ENCODE measurements at regions not wholly inside any gene's neighbourhood (a gene's known extent, or its start where the extent isn't known, plus 50 kb on each side); places are given as distances from the start of the nearest gene placed in this dataset.
A peak's percentile ranks its signal among the peaks of the same experiment; 100 is the strongest.
"Not testable (repeated sequence)": the region's sequence is repeated elsewhere in the genome, so short reads cannot be mapped to it uniquely, and the experiment has no call there.

GRCh38 chr12:118537481-118537917 lies 161.1 kb downstream of the SUDS3 start:
- Histone ChIP-seq H3K36me3 (ENCODE audit: insufficient read depth, low read length) (no peaks in the 10 kb centered on the region), H3K9ac (ENCODE audit: low read depth, low read length) (peak overlapping the region; percentile 33), H3K9me3 (ENCODE audit: insufficient read depth, low read depth, low read length) (no peaks in the 10 kb centered on the region), H3K27me3 (ENCODE audit: insufficient read depth, low read length) (no peaks in the 10 kb centered on the region), H3K27ac (ENCODE audit: low read depth, low read length) (peak overlapping the region; percentile 97), H3K4me3 (ENCODE audit: low read length) (no peak overlapping the region), H3K4me1 (ENCODE audit: insufficient read depth, low read length) (peaks cover 19% of the 10 kb centered on the region)
- 61% methylated on average over 10 of the region's 10 CpGs for WGBS

GRCh38 chr12:118541071-118541470 lies 164.7 kb downstream of the SUDS3 start:
- 95% methylated on average over 3 of the region's 3 CpGs for WGBS

GRCh38 chr12:118541934-118542333 lies 165.6 kb downstream of the SUDS3 start:
- Histone ChIP-seq H3K27me3 (ENCODE audit: insufficient read depth, low read length) (no peaks in the 10 kb centered on the region), H3K9me3 (ENCODE audit: insufficient read depth, low read depth, low read length) (no peaks in the 10 kb centered on the region), H3K4me1 (ENCODE audit: insufficient read depth, low read length) (peaks cover 11% of the 10 kb centered on the region), H3K4me3 (ENCODE audit: low read length) (no peak overlapping the region), H3K36me3 (ENCODE audit: insufficient read depth, low read length) (no peaks in the 10 kb centered on the region), H3K27ac (ENCODE audit: low read depth, low read length) (no peak overlapping the region), H3K9ac (ENCODE audit: low read depth, low read length) (no peak overlapping the region)
- 91% methylated on average over 5 of the region's 6 CpGs for WGBS

More at GRCh38 chr12:118541071-118541470, 164.7 kb downstream of the SUDS3 start:
- Histone ChIP-seq H3K27ac (ENCODE audit: low read depth, low read length) (no peak overlapping the region), H3K9ac (ENCODE audit: low read depth, low read length) (no peak overlapping the region), H3K4me1 (ENCODE audit: insufficient read depth, low read length) (peaks cover 18% of the 10 kb centered on the region), H3K27me3 (ENCODE audit: insufficient read depth, low read length) (no peaks in the 10 kb centered on the region), H3K36me3 (ENCODE audit: insufficient read depth, low read length) (no peaks in the 10 kb centered on the region), H3K9me3 (ENCODE audit: insufficient read depth, low read depth, low read length) (no peaks in the 10 kb centered on the region), H3K4me3 (ENCODE audit: low read length) (no peak overlapping the region)

DNA sequence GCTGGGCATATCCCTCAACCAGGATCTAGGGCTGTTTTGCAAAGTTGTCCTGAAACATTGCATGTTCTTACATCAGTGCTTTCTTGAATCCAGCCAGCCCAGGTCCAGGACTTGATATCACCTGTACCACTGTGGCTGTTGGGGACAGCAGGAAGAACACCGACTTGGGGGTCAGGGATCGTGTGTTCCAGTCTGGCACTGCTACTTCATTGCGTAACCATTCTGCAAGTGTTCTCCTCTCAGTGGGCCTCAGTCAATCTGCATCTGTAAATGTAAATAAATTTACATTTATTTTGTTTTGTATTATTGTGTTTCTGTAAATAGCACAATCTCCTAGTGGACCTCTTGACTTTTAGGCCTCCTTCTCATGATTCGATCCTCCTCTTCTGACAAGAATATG lies 167.3 kb downstream of the SUDS3 start:
- H3K9ac ChIP-seq (ENCODE audit: low read depth, low read length) = no peak overlapping the region
- no peak overlapping the region for H3K27ac ChIP-seq (ENCODE audit: low read depth, low read length)
- no peak overlapping the region for H3K4me3 ChIP-seq (ENCODE audit: low read length)
- no peaks in the 10 kb centered on the region for H3K27me3 ChIP-seq (ENCODE audit: insufficient read depth, low read length)
- no peaks in the 10 kb centered on the region for H3K36me3 ChIP-seq (ENCODE audit: insufficient read depth, low read length)
- 95% methylated on average over 4 of the region's 4 CpGs for WGBS
- H3K9me3 ChIP-seq (ENCODE audit: insufficient read depth, low read depth, low read length) = no peaks in the 10 kb centered on the region
- H3K4me1 ChIP-seq (ENCODE audit: insufficient read depth, low read length) = no peaks in the 10 kb centered on the region; the same call in 1 of the 2 replicates

- Histone ChIP-seq H3K27me3 (ENCODE audit: insufficient read depth, low read length) (no peaks in the 10 kb centered on the region), H3K9ac (ENCODE audit: low read depth, low read length) (no peak overlapping the region), H3K4me1 (ENCODE audit: insufficient read depth, low read length) (no peaks in the 10 kb centered on the region), H3K27ac (ENCODE audit: low read depth, low read length) (no peak overlapping the region), H3K9me3 (ENCODE audit: insufficient read depth, low read depth, low read length) (no peaks in the 10 kb centered on the region), H3K36me3 (ENCODE audit: insufficient read depth, low read length) (no peaks in the 10 kb centered on the region), H3K4me3 (ENCODE audit: low read length) (no peak overlapping the region)
- 92% methylated on average over 1 of the region's 1 CpG for WGBS
Observed at GRCh38 chr12:118544569-118544968, 168.2 kb downstream of the SUDS3 start.

DNA sequence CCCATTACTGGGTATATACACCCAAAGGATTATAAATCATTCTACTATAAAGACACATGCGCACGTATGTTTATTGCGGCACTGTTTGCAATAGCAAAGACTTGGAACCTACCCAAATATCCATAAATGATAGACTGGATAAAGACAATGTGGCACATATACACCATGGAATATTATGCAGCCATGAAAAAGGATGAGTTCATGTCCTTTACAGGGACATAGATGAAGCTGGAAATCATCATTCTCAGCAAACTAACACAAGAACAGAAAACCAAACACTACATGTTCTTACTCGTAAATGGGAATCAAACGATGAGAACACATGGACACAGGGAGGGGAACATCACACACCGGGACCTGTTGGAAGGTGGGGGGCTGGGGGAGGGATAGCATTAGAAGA lies 171.3 kb downstream of the SUDS3 start:
- not testable (repeated sequence) for H3K36me3 ChIP-seq (ENCODE audit: insufficient read depth, low read length); H3K9me3 ChIP-seq (ENCODE audit: insufficient read depth, low read depth, low read length); H3K27ac ChIP-seq (ENCODE audit: low read depth, low read length); H3K4me1 ChIP-seq (ENCODE audit: insufficient read depth, low read length); H3K9ac ChIP-seq (ENCODE audit: low read depth, low read length); H3K27me3 ChIP-seq (ENCODE audit: insufficient read depth, low read length); H3K4me3 ChIP-seq (ENCODE audit: low read length)
- WGBS = 94% methylated on average over 6 of the region's 6 CpGs

- Histone ChIP-seq H3K27me3 (ENCODE audit: insufficient read depth, low read length) (no peaks in the 10 kb centered on the region), H3K36me3 (ENCODE audit: insufficient read depth, low read length) (no peaks in the 10 kb centered on the region)
- 93% methylated on average over 4 of the region's 4 CpGs for WGBS
Observed at GRCh38 chr12:118548887-118549509, 172.6 kb downstream of the SUDS3 start.

DNA sequence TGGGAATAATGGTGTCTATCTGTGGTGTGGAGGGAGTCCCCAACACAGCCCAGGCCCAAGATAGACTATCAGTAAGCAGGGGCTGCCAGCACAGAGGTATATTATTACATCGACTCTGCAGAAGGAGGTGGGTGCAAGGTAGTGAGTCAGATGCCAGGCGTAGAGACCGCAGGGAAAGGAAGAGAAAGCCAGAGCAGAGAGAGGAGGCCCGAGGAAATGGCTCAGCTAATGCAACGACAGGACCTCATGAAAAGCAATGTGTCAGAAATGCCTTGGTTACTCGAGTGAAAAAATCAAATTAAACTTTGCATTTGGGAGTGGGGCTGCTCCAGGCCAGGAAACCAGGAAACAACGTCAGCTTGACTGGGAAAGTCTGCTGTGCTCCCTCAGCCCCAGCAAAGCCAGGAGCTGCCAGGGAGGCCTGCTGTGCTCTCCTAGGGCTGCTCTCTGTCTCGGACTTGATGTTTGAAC lies 173.2 kb downstream of the SUDS3 start:
- Histone ChIP-seq H3K9ac (ENCODE audit: low read depth, low read length) (no peak overlapping the region), H3K27me3 (ENCODE audit: insufficient read depth, low read length) (no peaks in the 10 kb centered on the region), H3K4me3 (ENCODE audit: low read length) (no peak overlapping the region), H3K9me3 (ENCODE audit: insufficient read depth, low read depth, low read length) (no peaks in the 10 kb centered on the region), H3K36me3 (ENCODE audit: insufficient read depth, low read length) (no peaks in the 10 kb centered on the region), H3K4me1 (ENCODE audit: insufficient read depth, low read length) (peaks cover 7% of the 10 kb centered on the region; the same call in 1 of the 2 replicates), H3K27ac (ENCODE audit: low read depth, low read length) (no peak overlapping the region)
- 83% methylated on average over 8 of the region's 8 CpGs for WGBS

More at GRCh38 chr12:118548887-118549509, 172.6 kb downstream of the SUDS3 start:
- Histone ChIP-seq H3K9me3 (ENCODE audit: insufficient read depth, low read depth, low read length) (no peaks in the 10 kb centered on the region), H3K4me3 (ENCODE audit: low read length) (no peak overlapping the region), H3K9ac (ENCODE audit: low read depth, low read length) (no peak overlapping the region), H3K27ac (ENCODE audit: low read depth, low read length) (no peak overlapping the region), H3K4me1 (ENCODE audit: insufficient read depth, low read length) (peaks cover 2% of the 10 kb centered on the region; the same call in 1 of the 2 replicates)

DNA sequence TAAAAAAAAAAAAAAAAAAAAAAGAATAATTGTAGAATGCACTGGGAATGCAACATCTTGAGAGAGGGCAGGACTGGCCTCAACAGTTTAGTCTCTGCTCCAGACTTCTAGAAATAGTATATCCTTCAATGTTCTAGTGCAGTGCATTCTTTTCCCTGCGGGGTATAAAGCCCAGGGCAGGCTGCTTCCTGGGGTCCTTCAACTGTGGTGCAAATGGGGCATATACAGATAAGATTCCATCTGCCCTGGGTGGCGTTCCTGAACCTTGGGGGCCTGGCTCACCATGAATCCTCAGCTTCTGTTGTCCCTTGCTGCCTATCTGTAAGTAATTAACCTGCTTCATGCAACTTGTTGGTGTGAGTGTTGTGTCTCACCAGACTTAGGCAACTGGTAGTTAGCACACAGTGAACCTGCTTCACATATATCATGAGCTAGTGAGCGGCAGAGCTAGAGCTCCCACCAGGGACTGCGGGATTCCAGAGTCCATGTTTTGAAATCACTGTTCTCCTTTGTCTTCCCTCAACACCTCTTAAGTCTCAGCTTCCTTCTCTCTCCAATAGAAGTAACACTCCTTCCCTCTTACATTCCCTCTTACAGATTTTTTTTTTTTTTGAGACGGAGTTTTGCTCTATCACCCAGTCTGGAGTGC lies 177.6 kb downstream of the SUDS3 start:
- Histone ChIP-seq H3K9ac (ENCODE audit: low read depth, low read length) (no peak overlapping the region), H3K9me3 (ENCODE audit: insufficient read depth, low read depth, low read length) (no peaks in the 10 kb centered on the region), H3K27me3 (ENCODE audit: insufficient read depth, low read length) (no peaks in the 10 kb centered on the region), H3K4me3 (ENCODE audit: low read length) (no peak overlapping the region), H3K4me1 (ENCODE audit: insufficient read depth, low read length) (peaks cover 7% of the 10 kb centered on the region; the same call in 1 of the 2 replicates), H3K27ac (ENCODE audit: low read depth, low read length) (no peak overlapping the region; the same call in 1 of the 2 replicates), H3K36me3 (ENCODE audit: insufficient read depth, low read length) (no peaks in the 10 kb centered on the region)
- WGBS = 67% methylated on average over 5 of the region's 5 CpGs

DNA sequence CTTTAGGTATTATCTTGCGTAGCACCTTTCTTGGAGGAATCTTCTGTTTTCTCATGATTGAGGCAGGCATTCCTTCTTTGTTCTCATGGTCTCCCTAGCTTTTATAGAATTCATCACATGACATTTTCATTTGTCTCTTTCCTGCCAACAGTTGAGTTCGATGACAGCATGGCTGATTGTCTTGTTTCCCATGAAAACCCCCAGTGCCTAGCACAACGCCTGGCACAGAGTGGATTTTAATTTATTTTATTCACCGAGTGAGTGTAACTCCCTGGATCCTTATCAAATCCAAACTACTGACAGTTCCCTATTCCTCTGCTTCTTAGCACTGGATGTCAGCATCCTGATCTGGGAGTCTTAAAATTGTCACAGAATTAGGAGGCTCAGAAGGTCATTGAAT lies 182.6 kb downstream of the SUDS3 start:
- WGBS = 95% methylated on average over 4 of the region's 4 CpGs
- no peaks in the 10 kb centered on the region for H3K27me3 ChIP-seq (ENCODE audit: insufficient read depth, low read length)

DNA sequence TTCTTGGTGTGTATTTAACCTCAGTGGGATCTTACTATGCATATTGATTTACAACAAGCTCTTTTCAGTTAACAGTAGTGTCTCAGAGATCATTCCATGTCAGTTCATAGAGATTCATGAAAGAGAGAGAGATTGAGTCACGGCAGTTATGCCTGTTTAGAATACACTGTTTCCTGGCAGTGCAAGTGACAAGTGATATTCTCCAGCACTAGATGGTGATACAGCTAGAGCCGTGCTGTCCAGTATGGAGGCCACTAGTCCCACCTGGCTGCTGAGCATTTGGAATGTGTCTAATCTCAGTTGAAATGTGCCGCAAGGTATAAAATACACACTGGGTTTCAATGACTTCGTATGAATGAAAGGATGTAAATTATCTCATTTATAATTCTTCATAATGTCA lies 184.4 kb downstream of the SUDS3 start:
- no peaks in the 10 kb centered on the region for H3K27me3 ChIP-seq (ENCODE audit: insufficient read depth, low read length)
- H3K27ac ChIP-seq (ENCODE audit: low read depth, low read length) = no peak overlapping the region
- H3K4me1 ChIP-seq (ENCODE audit: insufficient read depth, low read length) = no peaks in the 10 kb centered on the region
- no peaks in the 10 kb centered on the region for H3K9me3 ChIP-seq (ENCODE audit: insufficient read depth, low read depth, low read length)
- no peaks in the 10 kb centered on the region for H3K36me3 ChIP-seq (ENCODE audit: insufficient read depth, low read length)
- no peak overlapping the region for H3K9ac ChIP-seq (ENCODE audit: low read depth, low read length)
- no peak overlapping the region for H3K4me3 ChIP-seq (ENCODE audit: low read length)
- WGBS = 95% methylated on average over 3 of the region's 4 CpGs

More for the DNA sequence above, 182.6 kb downstream of the SUDS3 start:
- Histone ChIP-seq H3K9me3 (ENCODE audit: insufficient read depth, low read depth, low read length) (no peaks in the 10 kb centered on the region), H3K27ac (ENCODE audit: low read depth, low read length) (no peak overlapping the region), H3K4me3 (ENCODE audit: low read length) (no peak overlapping the region), H3K9ac (ENCODE audit: low read depth, low read length) (no peak overlapping the region), H3K36me3 (ENCODE audit: insufficient read depth, low read length) (no peaks in the 10 kb centered on the region), H3K4me1 (ENCODE audit: insufficient read depth, low read length) (peaks cover 5% of the 10 kb centered on the region; the same call in 1 of the 2 replicates)
